Glomerular visceral epithelial cell (primary cell): ENCODE measurements at regions not wholly inside any gene's neighbourhood (a gene's known extent, or its start where the extent isn't known, plus 50 kb on each side); places are given as distances from the start of the nearest gene placed in this dataset.

Experiments used
- DNase-seq: peaks from one replicate; pipeline ENCODE4 v3.0.0-alpha.2; 2016; ENCODE audit errors: extremely low spot score

GRCh38 chrX:113743069-113743468 lies 840.8 kb upstream of the HTR2C start:
- DNase-seq, result no peak

GRCh38 chrX:113741744-113742143 lies 842.1 kb upstream of the HTR2C start:
- no peak for DNase-seq

DNA sequence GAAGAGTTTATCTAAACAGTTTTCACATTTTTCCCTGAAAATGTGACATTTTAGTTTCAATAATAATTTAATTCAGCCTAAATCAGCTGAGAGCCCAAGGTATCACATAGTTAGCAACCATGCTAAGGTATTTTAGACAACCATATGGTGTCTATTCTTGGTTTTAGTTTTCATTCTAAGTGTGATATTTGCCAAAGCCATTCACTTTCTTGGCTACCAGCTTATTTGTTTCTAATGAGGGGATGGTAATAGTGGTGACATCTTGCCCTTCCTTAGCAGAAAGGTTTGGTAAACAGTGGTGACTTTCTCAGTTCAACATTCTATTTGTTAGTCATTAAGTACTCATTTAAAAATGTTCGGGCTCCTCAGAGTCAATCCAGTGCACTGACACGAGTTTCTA lies 854.9 kb upstream of the HTR2C start:
- DNase-seq, result no peak

DNA sequence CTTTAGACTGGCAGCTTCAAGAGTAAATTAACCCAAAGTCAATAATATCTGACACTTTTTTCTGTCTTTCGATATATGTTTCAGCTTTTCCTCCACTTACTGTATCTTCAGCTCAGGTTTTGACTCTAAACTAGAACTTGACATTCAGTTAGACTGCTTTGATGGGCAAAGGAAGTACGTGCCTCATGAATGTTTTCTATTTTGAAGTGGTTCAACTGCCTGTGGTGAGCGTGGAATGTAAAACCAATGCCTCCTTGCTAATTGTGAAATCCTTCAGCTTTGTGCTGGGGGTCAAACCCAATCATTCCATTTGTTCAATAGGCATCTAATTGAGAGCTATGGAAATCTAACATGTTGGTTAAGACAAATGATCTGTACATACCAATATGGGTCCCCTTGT lies 857.0 kb upstream of the HTR2C start:
- no peak for DNase-seq

DNA sequence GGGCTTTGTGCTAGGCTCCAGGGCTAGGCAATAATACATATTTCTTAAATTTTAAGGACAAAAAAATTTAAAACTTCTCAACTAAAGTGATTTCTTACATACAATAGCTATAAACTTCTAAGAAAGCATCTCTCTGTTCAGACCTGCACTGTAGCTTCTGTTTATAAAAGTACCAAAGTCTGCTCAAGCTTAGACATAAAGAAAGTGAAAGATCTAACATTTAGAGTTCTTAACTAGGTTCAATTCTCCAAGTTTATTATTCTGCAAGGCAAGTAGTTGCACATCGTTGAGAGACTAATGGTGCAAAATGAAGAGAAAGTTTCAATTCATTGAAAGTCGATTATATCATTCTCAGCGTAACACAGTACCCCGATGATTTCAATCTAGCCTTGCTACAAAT lies 857.4 kb upstream of the HTR2C start:
- no peak for DNase-seq

- no peak for DNase-seq
Observed at GRCh38 chrX:113726009-113726408, 857.9 kb upstream of the HTR2C start.

GRCh38 chrX:113699939-113700338 lies 859.3 kb upstream of the AMOT start:
- no peak for DNase-seq

DNA sequence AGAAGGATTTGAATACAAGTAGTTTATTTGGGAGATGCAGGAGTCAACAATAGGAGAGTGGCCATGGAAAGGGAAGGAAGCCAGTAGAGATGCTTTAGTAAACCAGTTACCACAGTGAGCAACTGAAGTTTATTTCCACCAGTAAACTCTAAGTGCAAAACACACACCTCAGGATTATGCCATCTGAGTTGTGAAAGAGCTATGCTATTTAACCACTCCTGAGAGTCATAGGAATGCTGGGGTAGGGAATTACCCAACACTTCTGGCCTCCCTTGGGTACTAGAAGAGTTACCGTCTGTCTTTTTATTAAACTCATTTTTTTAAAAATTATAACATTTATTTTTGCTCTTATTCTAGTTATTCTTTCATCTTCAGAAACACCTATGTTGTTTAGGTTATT lies 834.6 kb upstream of the AMOT start:
- DNase-seq, result no peak

DNA sequence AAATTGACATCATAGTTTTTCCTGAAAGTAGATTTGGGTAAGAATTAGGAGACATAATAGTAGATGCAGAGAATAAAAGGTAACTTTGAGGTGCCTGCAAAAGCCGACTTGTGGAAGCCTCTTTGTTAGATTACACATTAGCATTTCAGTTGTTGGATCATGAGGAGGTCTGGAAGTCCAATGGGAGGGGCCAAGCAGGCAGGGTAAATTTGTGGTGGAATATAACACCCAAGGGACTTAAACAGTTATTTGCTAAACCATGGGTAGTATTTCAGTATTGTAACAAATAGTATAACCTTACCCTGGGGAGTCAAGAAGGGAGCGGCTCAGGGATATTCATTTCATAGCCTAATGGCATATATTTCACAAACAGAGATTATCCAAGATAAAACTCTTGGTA lies 810.7 kb upstream of the AMOT start:
- no peak for DNase-seq

- no peak for DNase-seq
Observed at GRCh38 chrX:113644426-113644825, 803.8 kb upstream of the AMOT start.

DNA sequence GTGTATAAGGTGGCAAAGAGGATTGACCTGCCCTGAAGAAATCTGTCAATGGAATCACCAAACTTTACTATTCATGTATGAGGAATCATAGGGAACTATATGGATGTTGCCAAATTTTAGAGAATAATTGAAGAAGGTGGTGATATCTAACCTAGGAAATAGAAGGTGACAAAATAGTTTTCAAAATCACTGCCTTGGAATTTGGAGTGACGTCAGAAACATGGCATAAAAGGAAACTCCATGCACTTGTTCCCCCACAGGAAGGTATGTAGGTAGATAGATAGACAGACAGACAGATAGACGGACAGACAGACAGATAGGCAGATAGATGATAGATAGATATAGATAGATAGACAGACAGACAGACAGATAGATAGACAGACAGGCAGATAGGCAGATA lies 793.9 kb upstream of the AMOT start:
- DNase-seq, result no peak

DNA sequence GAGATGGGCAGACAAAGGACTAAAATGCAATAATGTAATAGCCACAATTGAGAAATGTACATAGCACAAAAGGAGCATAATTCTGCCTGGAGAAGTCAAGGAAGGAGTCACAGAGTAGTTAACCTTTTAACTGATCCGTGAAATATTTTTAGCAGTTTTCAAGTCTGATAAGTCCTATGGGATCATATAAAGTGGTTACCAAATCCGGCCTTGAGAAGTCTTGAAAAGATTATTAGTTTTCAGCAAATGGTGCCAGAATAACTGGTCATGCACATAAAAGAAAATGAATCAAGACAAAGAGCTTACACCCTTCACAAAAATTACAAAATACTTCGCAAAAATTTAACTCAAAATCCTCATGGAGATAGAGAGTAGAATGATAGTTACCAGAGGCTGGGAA lies 788.7 kb upstream of the AMOT start:
- DNase-seq, result no peak

DNA sequence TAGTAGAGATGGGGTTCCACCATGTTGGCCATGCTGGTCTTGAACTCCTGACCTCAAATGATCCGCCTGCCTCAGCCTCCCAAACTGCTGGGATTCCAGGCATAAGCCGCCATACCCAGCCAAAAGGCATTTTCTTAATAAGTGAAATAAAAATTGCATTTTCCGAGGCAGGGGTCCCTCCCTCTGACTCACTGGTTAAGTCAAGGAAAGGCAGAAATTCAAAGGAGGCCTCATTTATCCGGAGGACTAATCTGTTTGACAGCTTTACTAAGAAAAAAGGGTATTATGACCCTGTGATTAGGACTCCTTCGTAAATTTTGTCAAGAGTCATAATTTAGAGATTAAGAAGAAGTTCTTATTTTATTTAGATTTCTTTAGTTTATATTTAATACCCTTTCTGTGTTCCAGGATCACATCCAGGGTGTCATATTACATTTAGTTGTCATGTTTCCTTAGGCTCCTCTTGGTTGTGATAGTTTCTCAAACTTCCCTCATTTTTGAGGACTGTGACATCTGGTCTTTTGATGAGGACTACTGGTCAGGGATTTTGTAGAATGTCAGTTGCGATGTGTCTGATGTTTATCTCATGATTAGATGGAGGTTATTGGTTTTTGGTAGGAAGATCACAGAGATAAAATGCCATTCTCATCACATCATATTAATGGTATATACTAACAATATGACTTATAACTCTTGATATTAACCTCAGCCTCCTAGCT lies 753.7 kb upstream of the AMOT start:
- no peak for DNase-seq

- DNase-seq, result no peak
Observed at GRCh38 chrX:113586281-113586898, 745.8 kb upstream of the AMOT start.

GRCh38 chrX:113580486-113580885 lies 739.9 kb upstream of the AMOT start:
- no peak for DNase-seq

DNA sequence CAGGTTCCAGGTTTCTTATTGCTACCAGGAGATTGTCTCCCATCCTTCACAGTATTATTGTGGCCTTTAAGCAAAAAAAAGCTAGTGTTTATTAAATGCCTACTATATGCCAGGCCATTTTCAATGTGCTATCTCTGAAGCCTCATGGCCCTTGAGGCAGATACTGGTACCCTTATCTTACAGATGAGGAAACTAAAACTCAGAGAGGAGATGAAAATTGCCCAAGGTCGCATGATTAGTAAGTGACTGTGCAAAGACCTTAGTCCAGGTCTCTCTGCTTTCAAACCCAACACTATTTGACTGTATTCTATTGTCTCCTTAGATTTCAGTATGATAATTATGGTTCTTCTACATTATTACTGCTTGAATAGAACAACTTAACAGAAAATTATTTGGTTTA lies 717.9 kb upstream of the AMOT start:
- no peak for DNase-seq

DNA sequence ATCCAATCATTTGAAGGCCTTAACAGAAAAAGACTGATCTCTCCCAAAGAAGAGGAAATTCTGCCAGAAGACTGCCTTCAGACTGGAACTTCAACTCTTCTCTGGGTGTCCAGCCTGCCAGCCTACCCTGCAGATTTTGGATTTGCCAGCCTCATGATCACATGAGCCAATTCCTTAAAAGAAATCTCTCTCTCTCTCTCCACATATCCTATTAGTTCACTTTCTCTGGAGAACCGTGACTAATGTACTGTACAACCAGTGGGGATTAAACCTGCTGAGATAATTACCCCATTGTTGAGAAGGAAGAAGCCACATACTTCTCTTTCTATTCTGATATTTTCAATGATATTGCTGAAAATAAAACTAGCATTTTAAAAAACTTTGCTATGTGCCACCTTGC lies 711.3 kb upstream of the AMOT start:
- no peak for DNase-seq

- DNase-seq, result no peak
Observed at GRCh38 chrX:113548308-113549015, 707.8 kb upstream of the AMOT start.

GRCh38 chrX:113545040-113545439 lies 704.4 kb upstream of the AMOT start:
- DNase-seq, result no peak

- DNase-seq, result no peak
Observed at GRCh38 chrX:113539599-113540356, 699.1 kb upstream of the AMOT start.

DNA sequence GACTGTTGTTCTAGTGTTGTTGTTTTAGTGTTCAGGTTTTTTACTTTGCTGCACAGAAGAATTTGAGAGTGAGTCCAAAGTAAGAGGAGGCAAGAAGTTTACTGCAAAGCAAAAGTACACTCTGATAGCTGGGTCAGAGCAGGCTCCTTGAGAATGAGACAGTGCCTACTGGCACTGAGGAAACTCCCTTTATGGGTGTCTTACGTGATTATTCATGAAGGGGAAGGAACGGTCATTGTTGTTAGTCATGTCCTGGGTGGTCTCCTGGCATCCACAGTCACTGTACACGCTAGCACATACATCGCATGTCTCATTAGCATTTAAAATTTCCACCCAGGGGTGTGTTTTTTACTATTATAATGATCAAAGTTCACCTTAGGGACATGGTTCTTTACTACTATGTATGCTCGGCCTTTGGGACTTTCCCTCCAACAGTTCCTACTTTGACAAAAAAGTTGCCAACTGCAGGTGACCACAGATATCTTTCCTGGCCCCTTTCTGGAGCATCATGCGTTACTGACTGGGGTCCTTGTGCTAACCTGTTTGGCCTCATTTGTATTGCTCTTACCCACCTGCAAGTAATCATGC lies 688.9 kb upstream of the AMOT start:
- DNase-seq, result no peak

- DNase-seq, result no peak
Observed at GRCh38 chrX:113522814-113523213, 682.2 kb upstream of the AMOT start.
